ENCODE measurements at regions not wholly inside any gene's neighbourhood (a gene's known extent, or its start where the extent isn't known, plus 50 kb on each side); places are given as distances from the start of the nearest gene placed in this dataset.

DNA sequence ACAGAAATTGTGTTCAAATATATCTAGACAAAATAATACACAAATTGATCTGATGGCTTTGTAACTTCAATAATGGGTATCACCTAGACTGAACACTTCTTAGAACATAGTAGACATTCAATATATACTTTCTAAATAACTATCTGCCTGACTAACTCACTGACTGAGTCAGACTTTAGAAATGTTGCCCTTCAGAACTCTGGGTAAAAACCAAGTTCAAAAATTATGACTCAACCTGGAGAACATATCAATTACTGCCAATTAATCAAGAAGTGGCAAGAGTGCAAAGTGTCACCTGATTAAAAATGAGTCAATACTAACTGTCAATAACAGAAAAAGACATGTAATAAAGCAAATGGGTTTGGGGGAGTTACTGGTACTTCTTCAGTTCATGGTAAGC lies 144.6 kb upstream of the TMCO5A start:
- H3K9me2 ChIP-seq: no peaks in the 10 kb centered on the region; the same call in 1 of the 2 replicates
- peak overlapping the region in 1 of 2 experiments; percentile 61; a peak in 2 of 4 replicates for H3K27ac ChIP-seq (ENCODE audit: low read depth in 2 of 2, low read length in 1 of 2)
- CTCF ChIA-PET: no interaction called here
- H3K79me2 ChIP-seq (ENCODE audit: insufficient read depth): no peaks in the 10 kb centered on the region
- no peak for DNase-seq
- H3K27me3 ChIP-seq (ENCODE audit: insufficient read depth): no peaks in the 10 kb centered on the region
- TF ChIP-seq USF1 (IDR thresholded peaks at IDR 0.05; ENCODE audit: borderline replicate concordance, low read depth): 0 out of 2 replicates have a peak, but pooled peaks have one; percentile 15
- no peak for TF ChIP-seq MEF2A (IDR thresholded peaks at IDR 0.05; ENCODE audit: borderline replicate concordance, low read depth)
- peak; percentile 84 for TF ChIP-seq JUND (IDR thresholded peaks at IDR 0.05)
- no peak for TF ChIP-seq GABPA (IDR thresholded peaks at IDR 0.05; ENCODE audit: low read depth)
- peak; percentile 91 for TF ChIP-seq FOSL2 (IDR thresholded peaks at IDR 0.05; ENCODE audit: borderline replicate concordance, low read depth)
- TF ChIP-seq TEAD4 (IDR thresholded peaks at IDR 0.05; ENCODE audit: borderline replicate concordance, insufficient read depth): peak; percentile 64; the same call in 1 of the 2 replicates
- TF ChIP-seq PBX3 (IDR thresholded peaks at IDR 0.05): peak; percentile 91
- peak; percentile 74; the same call in 1 of the 2 replicates for TF ChIP-seq RXRA (IDR thresholded peaks at IDR 0.05; ENCODE audit: borderline replicate concordance, low read depth)
- TF ChIP-seq, protein P1, sequence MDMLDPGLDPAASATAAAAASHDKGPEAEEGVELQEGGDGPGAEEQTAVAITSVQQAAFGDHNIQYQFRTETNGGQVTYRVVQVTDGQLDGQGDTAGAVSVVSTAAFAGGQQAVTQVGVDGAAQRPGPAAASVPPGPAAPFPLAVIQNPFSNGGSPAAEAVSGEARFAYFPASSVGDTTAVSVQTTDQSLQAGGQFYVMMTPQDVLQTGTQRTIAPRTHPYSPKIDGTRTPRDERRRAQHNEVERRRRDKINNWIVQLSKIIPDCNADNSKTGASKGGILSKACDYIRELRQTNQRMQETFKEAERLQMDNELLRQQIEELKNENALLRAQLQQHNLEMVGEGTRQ (IDR thresholded peaks at IDR 0.05; ENCODE audit: borderline replicate concordance, low read depth, low read length): no peak
- no peak for TF ChIP-seq SIN3A (IDR thresholded peaks at IDR 0.05; ENCODE audit: borderline replicate concordance, low read depth, low read length)
- TF ChIP-seq POLR2AphosphoS5 (IDR thresholded peaks at IDR 0.05; ENCODE audit: low read depth, low read length): peak; percentile 51; the same call in 1 of the 2 replicates
- peak; percentile 68; the same call in 1 of the 2 replicates for TF ChIP-seq TCF12 (IDR thresholded peaks at IDR 0.05)
- TF ChIP-seq CTCF (IDR thresholded peaks at IDR 0.05): no peak
- TF ChIP-seq, protein P2, sequence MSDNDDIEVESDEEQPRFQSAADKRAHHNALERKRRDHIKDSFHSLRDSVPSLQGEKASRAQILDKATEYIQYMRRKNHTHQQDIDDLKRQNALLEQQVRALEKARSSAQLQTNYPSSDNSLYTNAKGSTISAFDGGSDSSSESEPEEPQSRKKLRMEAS (IDR thresholded peaks at IDR 0.05; ENCODE audit: low read depth): no peak
- TF ChIP-seq SMC3 (IDR thresholded peaks at IDR 0.05; ENCODE audit: low read depth, low read length): no peak
- TF ChIP-seq NFIC (IDR thresholded peaks at IDR 0.05; ENCODE audit: borderline replicate concordance): peak; percentile 52; the same call in 1 of the 2 replicates
- TF ChIP-seq EP300 (IDR thresholded peaks at IDR 0.05; ENCODE audit: borderline replicate concordance in 1 of 2, low read depth in 1 of 2, low read length in 1 of 2): peak in 1 of 2 experiments; percentile 60; a peak in 1 of 4 replicates
- TF ChIP-seq, protein P3, sequence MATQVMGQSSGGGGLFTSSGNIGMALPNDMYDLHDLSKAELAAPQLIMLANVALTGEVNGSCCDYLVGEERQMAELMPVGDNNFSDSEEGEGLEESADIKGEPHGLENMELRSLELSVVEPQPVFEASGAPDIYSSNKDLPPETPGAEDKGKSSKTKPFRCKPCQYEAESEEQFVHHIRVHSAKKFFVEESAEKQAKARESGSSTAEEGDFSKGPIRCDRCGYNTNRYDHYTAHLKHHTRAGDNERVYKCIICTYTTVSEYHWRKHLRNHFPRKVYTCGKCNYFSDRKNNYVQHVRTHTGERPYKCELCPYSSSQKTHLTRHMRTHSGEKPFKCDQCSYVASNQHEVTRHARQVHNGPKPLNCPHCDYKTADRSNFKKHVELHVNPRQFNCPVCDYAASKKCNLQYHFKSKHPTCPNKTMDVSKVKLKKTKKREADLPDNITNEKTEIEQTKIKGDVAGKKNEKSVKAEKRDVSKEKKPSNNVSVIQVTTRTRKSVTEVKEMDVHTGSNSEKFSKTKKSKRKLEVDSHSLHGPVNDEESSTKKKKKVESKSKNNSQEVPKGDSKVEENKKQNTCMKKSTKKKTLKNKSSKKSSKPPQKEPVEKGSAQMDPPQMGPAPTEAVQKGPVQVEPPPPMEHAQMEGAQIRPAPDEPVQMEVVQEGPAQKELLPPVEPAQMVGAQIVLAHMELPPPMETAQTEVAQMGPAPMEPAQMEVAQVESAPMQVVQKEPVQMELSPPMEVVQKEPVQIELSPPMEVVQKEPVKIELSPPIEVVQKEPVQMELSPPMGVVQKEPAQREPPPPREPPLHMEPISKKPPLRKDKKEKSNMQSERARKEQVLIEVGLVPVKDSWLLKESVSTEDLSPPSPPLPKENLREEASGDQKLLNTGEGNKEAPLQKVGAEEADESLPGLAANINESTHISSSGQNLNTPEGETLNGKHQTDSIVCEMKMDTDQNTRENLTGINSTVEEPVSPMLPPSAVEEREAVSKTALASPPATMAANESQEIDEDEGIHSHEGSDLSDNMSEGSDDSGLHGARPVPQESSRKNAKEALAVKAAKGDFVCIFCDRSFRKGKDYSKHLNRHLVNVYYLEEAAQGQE (IDR thresholded peaks at IDR 0.05; ENCODE audit: low read depth, low read length): no peak
- peaks cover 4% of the 10 kb centered on the region for H3F3A ChIP-seq (replicated peaks; ENCODE audit: insufficient read depth)
- H3K36me3 ChIP-seq (replicated peaks in 1 of 2; ENCODE audit: control insufficient read depth in 1 of 2, insufficient read depth in 2 of 2, low read length in 1 of 2): no peaks in the 10 kb centered on the region
- H4K20me1 ChIP-seq (ENCODE audit: insufficient read depth): no peaks in the 10 kb centered on the region
- peaks cover 10 to 15% of the 10 kb centered on the region in 2 experiments; a peak in 2 of 4 replicates for H3K4me1 ChIP-seq (ENCODE audit: control insufficient read depth in 1 of 2, insufficient read depth in 2 of 2, low read depth in 1 of 2, low read length in 1 of 2)
- H3K9ac ChIP-seq: no peak overlapping the region
- no peaks in the 10 kb centered on the region for H3K9me3 ChIP-seq
- POLR2A ChIA-PET: no interaction called here
- no peak overlapping the region for H2AFZ ChIP-seq (ENCODE audit: low read depth)
- H3K4me2 ChIP-seq: no peak overlapping the region
- no peak overlapping the region for H3K4me3 ChIP-seq (ENCODE audit: low read depth in 2 of 2, low read length in 1 of 2)

Data from SK-N-SH (cell line).